BE2C (cell line): ENCODE measurements at regions not wholly inside any gene's neighbourhood (a gene's known extent, or its start where the extent isn't known, plus 50 kb on each side); places are given as distances from the start of the nearest gene placed in this dataset.

Experiments used
- DNase-seq: peaks from one replicate; pipeline ENCODE4 v3.0.0-alpha.2; 2020
- H3K27me3 ChIP-seq: fragments of 250-450 bp; sonication (Bioruptor Pico); 2 replicates; pipeline ENCODE4 v1.5.1; 2020; ENCODE audit warnings: mild to moderate bottlenecking
- H3K36me3 ChIP-seq: fragments of 250-450 bp; sonication (Bioruptor Pico); 2 replicates; pipeline ENCODE4 v1.5.1; 2020; ENCODE audit warnings: mild to moderate bottlenecking
- H3K4me1 ChIP-seq: fragments of 250-450 bp; sonication (Bioruptor Pico); 2 replicates; pipeline ENCODE4 v1.5.1; 2020
- H3K4me3 ChIP-seq: 2 replicates; pipeline ENCODE4 v1.5.1; 2011; ENCODE audit warnings: low read depth, low read length
- H3K9me3 ChIP-seq: fragments of 250-450 bp; sonication (Bioruptor Pico); 2 replicates; pipeline ENCODE4 v1.5.1; 2020
- TF ChIP-seq, protein P1 (sequence below): IDR thresholded peaks from 2 replicates; pipeline ENCODE4 v1.5.1; 2012; ENCODE audit warnings: mild to moderate bottlenecking, low read depth, low read length

GRCh38 chr21:32163386-32163785, 115.5 kb downstream of the MIS18A start:
- Histone ChIP-seq H3K27me3 (no peaks in the 10 kb centered on the region), H3K9me3 (no peaks in the 10 kb centered on the region), H3K4me3 (no peak overlapping the region), H3K36me3 (no peaks in the 10 kb centered on the region; the same call in 1 of the 2 replicates), H3K4me1 (peaks cover 7% of the 10 kb centered on the region)
- TF ChIP-seq, protein P1, sequence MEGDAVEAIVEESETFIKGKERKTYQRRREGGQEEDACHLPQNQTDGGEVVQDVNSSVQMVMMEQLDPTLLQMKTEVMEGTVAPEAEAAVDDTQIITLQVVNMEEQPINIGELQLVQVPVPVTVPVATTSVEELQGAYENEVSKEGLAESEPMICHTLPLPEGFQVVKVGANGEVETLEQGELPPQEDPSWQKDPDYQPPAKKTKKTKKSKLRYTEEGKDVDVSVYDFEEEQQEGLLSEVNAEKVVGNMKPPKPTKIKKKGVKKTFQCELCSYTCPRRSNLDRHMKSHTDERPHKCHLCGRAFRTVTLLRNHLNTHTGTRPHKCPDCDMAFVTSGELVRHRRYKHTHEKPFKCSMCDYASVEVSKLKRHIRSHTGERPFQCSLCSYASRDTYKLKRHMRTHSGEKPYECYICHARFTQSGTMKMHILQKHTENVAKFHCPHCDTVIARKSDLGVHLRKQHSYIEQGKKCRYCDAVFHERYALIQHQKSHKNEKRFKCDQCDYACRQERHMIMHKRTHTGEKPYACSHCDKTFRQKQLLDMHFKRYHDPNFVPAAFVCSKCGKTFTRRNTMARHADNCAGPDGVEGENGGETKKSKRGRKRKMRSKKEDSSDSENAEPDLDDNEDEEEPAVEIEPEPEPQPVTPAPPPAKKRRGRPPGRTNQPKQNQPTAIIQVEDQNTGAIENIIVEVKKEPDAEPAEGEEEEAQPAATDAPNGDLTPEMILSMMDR, result no peak
- DNase-seq, result no peak

GRCh38 chr21:32162727-32163320, 116.0 kb downstream of the MIS18A start:
- no peak overlapping the region for H3K4me3 ChIP-seq
- no peaks in the 10 kb centered on the region for H3K9me3 ChIP-seq
- no peaks in the 10 kb centered on the region; the same call in 1 of the 2 replicates for H3K36me3 ChIP-seq
- TF ChIP-seq, protein P1, result no peak
- peaks cover 7% of the 10 kb centered on the region for H3K4me1 ChIP-seq
- no peaks in the 10 kb centered on the region for H3K27me3 ChIP-seq
- DNase-seq, result no peak

- no peaks in the 10 kb centered on the region for H3K9me3 ChIP-seq
- TF ChIP-seq, protein P1, result no peak
- H3K27me3 ChIP-seq, result no peaks in the 10 kb centered on the region
- peak; percentile 47 for DNase-seq
- H3K36me3 ChIP-seq, result no peaks in the 10 kb centered on the region
- no peaks in the 10 kb centered on the region for H3K4me1 ChIP-seq
- H3K4me3 ChIP-seq, result no peak overlapping the region
Measured at GRCh38 chr21:32155226-32155625, 123.6 kb downstream of the MIS18A start.

DNA sequence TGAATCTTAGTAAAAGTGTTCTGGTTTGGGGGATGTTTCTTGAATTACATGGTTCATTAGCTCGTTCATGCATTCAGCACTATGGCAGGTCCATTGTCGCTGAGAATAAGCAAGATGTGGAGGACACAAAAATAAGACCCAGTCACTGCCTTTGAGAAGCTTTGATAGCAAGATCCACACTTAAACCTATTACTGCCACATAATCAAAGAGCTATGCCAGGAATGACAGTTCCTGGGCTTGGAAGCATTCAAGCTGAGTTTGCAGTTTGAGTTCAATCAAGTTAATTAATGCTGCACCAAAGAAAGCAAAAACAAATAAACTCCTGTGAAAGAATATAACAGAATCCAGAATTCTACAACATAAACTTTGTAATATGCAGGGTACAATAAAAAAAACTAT, 131.8 kb downstream of the MIS18A start:
- no peaks in the 10 kb centered on the region for H3K36me3 ChIP-seq
- peaks cover 6% of the 10 kb centered on the region for H3K4me1 ChIP-seq
- TF ChIP-seq, protein P1, result no peak
- no peak overlapping the region for H3K4me3 ChIP-seq
- H3K9me3 ChIP-seq, result no peaks in the 10 kb centered on the region; the same call in 1 of the 2 replicates
- no peaks in the 10 kb centered on the region for H3K27me3 ChIP-seq
- no peak for DNase-seq

DNA sequence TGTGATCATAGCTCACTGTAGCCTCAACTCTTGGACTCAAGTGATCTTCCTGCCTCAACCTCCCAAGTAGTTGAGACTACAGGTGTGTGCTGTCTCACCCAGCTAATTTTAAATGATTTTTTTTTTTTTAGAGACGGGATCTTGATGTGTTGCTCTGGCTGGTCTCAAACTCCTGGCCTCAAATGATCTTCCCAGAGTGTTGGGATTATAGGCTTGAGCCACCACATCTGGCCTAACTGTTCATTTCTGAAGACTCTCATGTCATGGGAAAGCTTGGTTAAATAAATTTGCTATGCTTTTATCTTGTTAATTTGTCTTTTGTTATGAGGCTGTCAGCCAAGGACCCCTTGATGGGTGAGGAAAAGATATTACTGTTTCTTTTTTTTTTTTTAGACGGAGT, 134.0 kb downstream of the MIS18A start:
- no peak for DNase-seq
- Histone ChIP-seq H3K9me3 (no peaks in the 10 kb centered on the region; the same call in 1 of the 2 replicates), H3K27me3 (no peaks in the 10 kb centered on the region), H3K36me3 (no peaks in the 10 kb centered on the region), H3K4me1 (peaks cover 16% of the 10 kb centered on the region), H3K4me3 (no peak overlapping the region)
- TF ChIP-seq, protein P1, result no peak

GRCh38 chr21:32143241-32143939, 135.5 kb downstream of the MIS18A start:
- Histone ChIP-seq H3K9me3 (no peaks in the 10 kb centered on the region), H3K4me1 (peaks cover 17% of the 10 kb centered on the region), H3K36me3 (no peaks in the 10 kb centered on the region), H3K27me3 (no peaks in the 10 kb centered on the region), H3K4me3 (no peak overlapping the region)
- DNase-seq, result no peak
- TF ChIP-seq, protein P1, result no peak
